ENCODE measurements at regions not wholly inside any gene's neighbourhood (a gene's known extent, or its start where the extent isn't known, plus 50 kb on each side); places are given as distances from the start of the nearest gene placed in this dataset.

DNA sequence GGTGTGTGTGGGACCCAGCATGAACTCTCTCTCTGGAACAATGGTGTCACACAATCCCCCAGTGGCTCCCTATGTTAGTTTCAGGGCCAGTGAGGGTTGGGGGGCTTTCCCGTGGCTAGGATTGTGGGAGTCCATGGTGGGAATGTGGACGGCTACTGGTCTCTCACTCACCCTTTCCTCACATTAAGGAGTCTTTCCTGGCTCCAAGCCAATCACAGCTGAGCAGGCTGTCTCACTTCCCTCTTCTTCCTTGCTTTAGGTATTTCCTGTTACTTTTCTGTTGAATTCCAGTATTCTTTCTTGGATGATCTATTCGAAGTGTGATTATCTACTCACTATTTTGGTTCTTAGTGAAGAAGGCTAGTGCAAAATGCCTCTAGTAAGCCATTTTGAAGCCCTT, 324.4 kb upstream of the MPDZ start:
- H3K4me3 ChIP-seq (ENCODE audit: low read length), result no peak overlapping the region
- TF ChIP-seq, protein P1, sequence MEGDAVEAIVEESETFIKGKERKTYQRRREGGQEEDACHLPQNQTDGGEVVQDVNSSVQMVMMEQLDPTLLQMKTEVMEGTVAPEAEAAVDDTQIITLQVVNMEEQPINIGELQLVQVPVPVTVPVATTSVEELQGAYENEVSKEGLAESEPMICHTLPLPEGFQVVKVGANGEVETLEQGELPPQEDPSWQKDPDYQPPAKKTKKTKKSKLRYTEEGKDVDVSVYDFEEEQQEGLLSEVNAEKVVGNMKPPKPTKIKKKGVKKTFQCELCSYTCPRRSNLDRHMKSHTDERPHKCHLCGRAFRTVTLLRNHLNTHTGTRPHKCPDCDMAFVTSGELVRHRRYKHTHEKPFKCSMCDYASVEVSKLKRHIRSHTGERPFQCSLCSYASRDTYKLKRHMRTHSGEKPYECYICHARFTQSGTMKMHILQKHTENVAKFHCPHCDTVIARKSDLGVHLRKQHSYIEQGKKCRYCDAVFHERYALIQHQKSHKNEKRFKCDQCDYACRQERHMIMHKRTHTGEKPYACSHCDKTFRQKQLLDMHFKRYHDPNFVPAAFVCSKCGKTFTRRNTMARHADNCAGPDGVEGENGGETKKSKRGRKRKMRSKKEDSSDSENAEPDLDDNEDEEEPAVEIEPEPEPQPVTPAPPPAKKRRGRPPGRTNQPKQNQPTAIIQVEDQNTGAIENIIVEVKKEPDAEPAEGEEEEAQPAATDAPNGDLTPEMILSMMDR (IDR thresholded peaks at IDR 0.05; ENCODE audit: insufficient read depth, low read depth, low read length, missing control alignments), result no peak
- no peak for DNase-seq (ENCODE audit: low read depth)

- no peak overlapping the region for H3K4me3 ChIP-seq (ENCODE audit: low read length)
- DNase-seq (ENCODE audit: low read depth), result no peak
- TF ChIP-seq, protein P1 (IDR thresholded peaks at IDR 0.05; ENCODE audit: insufficient read depth, low read depth, low read length, missing control alignments), result no peak
Measured at GRCh38 chr9:13598738-13599137, 319.2 kb upstream of the MPDZ start.

DNA sequence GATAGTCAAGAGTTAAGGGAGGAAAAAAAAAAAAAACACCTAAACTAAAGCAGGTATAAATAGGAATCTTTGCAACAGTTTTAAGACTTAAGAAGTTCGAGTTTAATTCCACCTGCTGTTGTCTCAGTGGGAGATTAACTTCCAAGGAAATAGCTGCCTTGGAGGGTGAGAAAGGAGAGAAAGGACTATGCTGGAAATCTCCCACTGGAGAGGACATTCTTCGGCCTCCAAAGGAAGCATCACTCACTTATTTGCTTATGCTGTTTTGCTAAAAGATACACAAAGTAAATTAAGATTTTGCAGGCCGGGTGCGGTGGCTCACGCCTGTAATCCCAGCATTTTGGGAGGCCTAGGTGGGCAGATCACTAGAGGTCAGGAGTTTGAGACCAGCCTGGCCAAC, 317.9 kb upstream of the MPDZ start:
- DNase-seq (ENCODE audit: low read depth), result no peak
- no peak overlapping the region for H3K4me3 ChIP-seq (ENCODE audit: low read length)
- TF ChIP-seq, protein P1 (IDR thresholded peaks at IDR 0.05; ENCODE audit: insufficient read depth, low read depth, low read length, missing control alignments), result no peak

DNA sequence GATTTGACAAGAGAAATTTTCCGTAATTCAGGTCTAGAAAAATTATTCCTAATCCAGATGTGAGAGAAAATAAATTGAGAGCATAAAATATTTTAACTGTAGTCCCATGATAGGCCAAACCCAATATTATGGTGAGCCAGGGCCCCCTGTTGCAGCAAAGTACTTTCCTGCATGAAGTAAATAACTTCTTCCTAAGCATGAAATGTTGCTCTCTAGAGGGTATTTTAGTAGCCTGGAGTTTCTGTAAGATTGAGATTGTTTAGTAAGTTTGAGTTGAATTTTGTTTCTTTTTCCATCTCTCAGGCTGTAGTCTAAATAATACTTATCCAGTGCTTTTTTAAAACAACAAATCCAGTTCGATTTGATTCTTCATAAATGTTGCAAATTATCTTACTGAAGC, 317.5 kb upstream of the MPDZ start:
- TF ChIP-seq, protein P1 (IDR thresholded peaks at IDR 0.05; ENCODE audit: insufficient read depth, low read depth, low read length, missing control alignments), result no peak
- H3K4me3 ChIP-seq (ENCODE audit: low read length), result no peak overlapping the region
- no peak for DNase-seq (ENCODE audit: low read depth)

GRCh38 chr9:13596383-13596970, 317.0 kb upstream of the MPDZ start:
- H3K4me3 ChIP-seq (ENCODE audit: low read length), result no peak overlapping the region
- TF ChIP-seq, protein P1 (IDR thresholded peaks at IDR 0.05; ENCODE audit: insufficient read depth, low read depth, low read length, missing control alignments), result no peak
- DNase-seq (ENCODE audit: low read depth), result no peak

GRCh38 chr9:13590996-13591395, 311.5 kb upstream of the MPDZ start:
- TF ChIP-seq, protein P1 (IDR thresholded peaks at IDR 0.05; ENCODE audit: insufficient read depth, low read depth, low read length, missing control alignments), result no peak
- no peak for DNase-seq (ENCODE audit: low read depth)
- H3K4me3 ChIP-seq (ENCODE audit: low read length), result no peak overlapping the region

- no peak for DNase-seq (ENCODE audit: low read depth)
- TF ChIP-seq, protein P1 (IDR thresholded peaks at IDR 0.05; ENCODE audit: insufficient read depth, low read depth, low read length, missing control alignments), result no peak
- H3K4me3 ChIP-seq (ENCODE audit: low read length), result no peak overlapping the region
Measured at GRCh38 chr9:13589034-13589737, 309.7 kb upstream of the MPDZ start.

All from epithelial cell of esophagus (primary cell).